Adrenal gland (tissue), 5 donors: ENCODE measurements at regions not wholly inside any gene's neighbourhood (a gene's known extent, or its start where the extent isn't known, plus 50 kb on each side); places are given as distances from the start of the nearest gene placed in this dataset.

Experiments
- CTCF ChIP-seq, 6 experiments: fragments of 450-650 bp in 4 of 6; fragments of 200-600 bp in 2 of 6; sonication (generic) in 1 of 6; IDR thresholded peaks; 1 replicate in 5 of 6; 2 replicates in 1 of 6; pipeline versions ENCODE4 v1.5.1 to v1.8.0; 2016 to 2021; ENCODE audit warnings: antibody characterized with exemption in 6 of 6, mild to moderate bottlenecking in 2 of 6, moderate library complexity in 1 of 6
- POLR2A ChIP-seq, 2 donors: fragments of 450-650 bp; IDR thresholded peaks; one replicate each; pipeline ENCODE4 v1.6.1; 2017; ENCODE audit warnings: antibody characterized with exemption in 2 of 2, mild to moderate bottlenecking in 2 of 2, moderate library complexity in 1 of 2
- donor health status: DM: no; HTN: no; CAD: no.

DNA sequence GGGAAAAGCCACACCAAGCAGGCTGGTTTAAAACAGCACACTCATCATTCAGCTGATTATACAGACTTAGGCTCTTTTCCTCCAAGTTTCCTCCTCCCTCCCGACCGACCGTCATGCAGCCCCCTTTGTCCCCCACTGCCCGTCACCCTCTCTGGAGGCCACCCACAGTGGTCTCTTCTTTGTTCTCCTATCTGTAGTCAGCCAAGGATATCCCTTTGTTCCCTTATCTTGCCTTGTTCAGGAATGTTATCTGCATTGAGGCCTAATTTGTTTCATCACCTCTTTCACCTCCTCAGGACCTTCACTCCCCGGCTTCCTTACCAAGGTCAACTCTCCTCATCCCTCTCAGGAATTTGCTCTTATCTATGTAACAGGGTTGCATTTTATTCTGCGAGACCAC is 186.4 kb upstream of the CDH13 start:
- TF ChIP-seq CTCF (IDR thresholded peaks at IDR 0.05) (no peak), POLR2A (IDR thresholded peaks at IDR 0.05) (no peak)
